ENCODE measurements at regions not wholly inside any gene's neighbourhood (a gene's known extent, or its start where the extent isn't known, plus 50 kb on each side); places are given as distances from the start of the nearest gene placed in this dataset.
"Not testable (repeated sequence)": the region's sequence is repeated elsewhere in the genome, so short reads cannot be mapped to it uniquely, and the experiment has no call there.

GRCh38 chr7:142481548-142481947 lies 223.7 kb upstream of the PRSS58 start:
- in situ Hi-C loops (cut with MboI; ENCODE audit: low sequenced_read_pairs), result no loop called here

- in situ Hi-C loops (cut with MboI; ENCODE audit: low sequenced_read_pairs), result no loop called here
Observed at GRCh38 chr7:142478479-142479220, 220.8 kb upstream of the PRSS58 start.

GRCh38 chr7:142477801-142478200 lies 219.9 kb upstream of the PRSS58 start:
- in situ Hi-C loops (cut with MboI; ENCODE audit: low sequenced_read_pairs), result not testable (repeated sequence)

GRCh38 chr7:142477079-142477651 lies 219.3 kb upstream of the PRSS58 start:
- in situ Hi-C loops (cut with MboI; ENCODE audit: low sequenced_read_pairs), result no loop called here

- in situ Hi-C loops (cut with MboI; ENCODE audit: low sequenced_read_pairs), result no loop called here
Observed at GRCh38 chr7:142476077-142476476, 218.2 kb upstream of the PRSS58 start.

- in situ Hi-C loops (cut with MboI; ENCODE audit: low sequenced_read_pairs), result no loop called here
Observed at GRCh38 chr7:142471820-142472219, 214.0 kb upstream of the PRSS58 start.

GRCh38 chr7:142470544-142470830 lies 212.6 kb upstream of the PRSS58 start:
- in situ Hi-C loops (cut with MboI; ENCODE audit: low sequenced_read_pairs), result no loop called here

GRCh38 chr7:142469696-142470543 lies 212.1 kb upstream of the PRSS58 start:
- in situ Hi-C loops (cut with MboI; ENCODE audit: low sequenced_read_pairs), result no loop called here

- in situ Hi-C loops (cut with MboI; ENCODE audit: low sequenced_read_pairs), result no loop called here
Observed at GRCh38 chr7:142468871-142469665, 211.2 kb upstream of the PRSS58 start.

GRCh38 chr7:142467056-142467655 lies 209.3 kb upstream of the PRSS58 start:
- in situ Hi-C loops (cut with MboI; ENCODE audit: low sequenced_read_pairs), result not testable (repeated sequence)

GRCh38 chr7:142463401-142463850 lies 205.6 kb upstream of the PRSS58 start:
- in situ Hi-C loops (cut with MboI; ENCODE audit: low sequenced_read_pairs), result no loop called here

GRCh38 chr7:142461437-142461836 lies 203.6 kb upstream of the PRSS58 start:
- in situ Hi-C loops (cut with MboI; ENCODE audit: low sequenced_read_pairs), result no loop called here

- in situ Hi-C loops (cut with MboI; ENCODE audit: low sequenced_read_pairs), result no loop called here
Observed at GRCh38 chr7:142460402-142461117, 202.7 kb upstream of the PRSS58 start.

- in situ Hi-C loops (cut with MboI; ENCODE audit: low sequenced_read_pairs), result no loop called here
Observed at GRCh38 chr7:142459551-142459963, 201.7 kb upstream of the PRSS58 start.

GRCh38 chr7:142457146-142457703 lies 199.4 kb upstream of the PRSS58 start:
- in situ Hi-C loops (cut with MboI; ENCODE audit: low sequenced_read_pairs), result no loop called here

- in situ Hi-C loops (cut with MboI; ENCODE audit: low sequenced_read_pairs), result no loop called here
Observed at GRCh38 chr7:142455392-142455791, 197.5 kb upstream of the PRSS58 start.

GRCh38 chr7:142454862-142455261 lies 197.0 kb upstream of the PRSS58 start:
- in situ Hi-C loops (cut with MboI; ENCODE audit: low sequenced_read_pairs), result no loop called here

- in situ Hi-C loops (cut with MboI; ENCODE audit: low sequenced_read_pairs), result no loop called here
Observed at GRCh38 chr7:142452791-142453190, 194.9 kb upstream of the PRSS58 start.

GRCh38 chr7:142451817-142452216 lies 194.0 kb upstream of the PRSS58 start:
- in situ Hi-C loops (cut with MboI; ENCODE audit: low sequenced_read_pairs), result no loop called here

GRCh38 chr7:142451296-142451695 lies 193.4 kb upstream of the PRSS58 start:
- in situ Hi-C loops (cut with MboI; ENCODE audit: low sequenced_read_pairs), result no loop called here

Measured in HL-60/S4 treated with phorbol 12-myristate 13-acetate at 8.2 ng/mL for 4 days and 3 days (cell line).